ENCODE measurements at regions not wholly inside any gene's neighbourhood (a gene's known extent, or its start where the extent isn't known, plus 50 kb on each side); places are given as distances from the start of the nearest gene placed in this dataset.

DNA sequence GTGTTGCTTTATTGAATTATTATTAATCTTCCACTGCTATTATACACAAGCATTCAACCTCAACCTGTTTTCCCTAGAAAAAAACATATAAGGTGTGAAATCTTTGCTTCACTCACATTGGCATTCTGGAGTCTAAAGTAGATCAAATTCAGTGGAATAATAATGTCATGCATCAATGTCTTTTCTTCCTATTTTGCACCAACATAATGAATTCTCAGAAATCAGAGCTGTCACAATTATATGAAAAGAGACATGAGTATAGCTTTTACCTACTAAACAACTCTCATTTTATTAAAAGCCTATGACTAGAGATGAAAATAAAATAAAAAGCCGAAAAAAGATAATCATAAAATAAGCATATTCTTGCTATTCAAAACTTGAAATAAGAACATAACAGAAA is 96.3 kb upstream of the QRFPR start:
- Histone ChIP-seq H3K27me3 (ENCODE audit: control insufficient read depth, insufficient read depth, low read length) (no peaks in the 10 kb centered on the region), H3K9me3 (ENCODE audit: control insufficient read depth, low read length) (no peaks in the 10 kb centered on the region), H3K36me3 (ENCODE audit: control insufficient read depth, insufficient read depth, low read length) (no peaks in the 10 kb centered on the region), H3K4me3 (ENCODE audit: low read depth, low read length) (no peak overlapping the region), H3K27ac (no peak overlapping the region), H2AFZ (no peak overlapping the region), H3K9ac (no peak overlapping the region), H3K79me2 (no peaks in the 10 kb centered on the region), H3K4me2 (ENCODE audit: low read length) (no peak overlapping the region), H3K4me1 (no peaks in the 10 kb centered on the region)
- TF ChIP-seq, protein P1, sequence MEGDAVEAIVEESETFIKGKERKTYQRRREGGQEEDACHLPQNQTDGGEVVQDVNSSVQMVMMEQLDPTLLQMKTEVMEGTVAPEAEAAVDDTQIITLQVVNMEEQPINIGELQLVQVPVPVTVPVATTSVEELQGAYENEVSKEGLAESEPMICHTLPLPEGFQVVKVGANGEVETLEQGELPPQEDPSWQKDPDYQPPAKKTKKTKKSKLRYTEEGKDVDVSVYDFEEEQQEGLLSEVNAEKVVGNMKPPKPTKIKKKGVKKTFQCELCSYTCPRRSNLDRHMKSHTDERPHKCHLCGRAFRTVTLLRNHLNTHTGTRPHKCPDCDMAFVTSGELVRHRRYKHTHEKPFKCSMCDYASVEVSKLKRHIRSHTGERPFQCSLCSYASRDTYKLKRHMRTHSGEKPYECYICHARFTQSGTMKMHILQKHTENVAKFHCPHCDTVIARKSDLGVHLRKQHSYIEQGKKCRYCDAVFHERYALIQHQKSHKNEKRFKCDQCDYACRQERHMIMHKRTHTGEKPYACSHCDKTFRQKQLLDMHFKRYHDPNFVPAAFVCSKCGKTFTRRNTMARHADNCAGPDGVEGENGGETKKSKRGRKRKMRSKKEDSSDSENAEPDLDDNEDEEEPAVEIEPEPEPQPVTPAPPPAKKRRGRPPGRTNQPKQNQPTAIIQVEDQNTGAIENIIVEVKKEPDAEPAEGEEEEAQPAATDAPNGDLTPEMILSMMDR (IDR thresholded peaks at IDR 0.05): no peak

DNA sequence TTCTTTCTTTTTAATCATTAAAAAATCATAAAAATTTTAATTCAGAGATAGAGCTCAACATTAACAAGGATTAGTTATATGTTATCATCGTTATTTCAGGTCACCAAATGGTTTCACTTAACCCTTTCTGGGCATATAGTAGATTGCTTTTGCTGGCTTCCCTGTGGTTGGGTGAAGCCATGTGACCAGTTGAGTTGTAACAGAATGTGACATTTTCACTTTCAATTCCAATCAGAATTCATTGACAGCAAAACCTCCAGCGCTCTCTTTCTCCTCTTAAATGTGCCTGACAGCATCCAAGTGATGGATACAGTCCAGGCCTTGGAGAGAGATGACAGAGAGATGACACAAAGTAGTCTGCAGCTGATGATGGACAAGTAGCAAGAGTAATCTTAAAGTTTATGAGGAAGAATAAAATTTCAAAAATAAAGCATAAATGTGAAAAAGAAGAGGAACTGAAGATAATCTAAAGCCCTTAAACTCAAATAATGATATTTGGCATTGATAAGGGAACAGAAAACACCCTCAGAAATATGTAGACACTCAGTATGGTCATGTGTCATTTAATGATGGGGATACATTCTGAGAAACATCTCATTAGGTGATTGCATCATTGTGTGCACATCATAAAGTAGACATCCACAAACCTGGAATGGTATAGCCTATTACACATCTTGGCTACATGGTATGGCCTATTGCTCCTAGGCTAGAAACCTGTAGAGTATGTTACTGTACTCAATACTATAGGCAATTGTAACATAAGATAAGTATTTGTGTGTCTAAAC is 92.3 kb upstream of the QRFPR start:
- Histone ChIP-seq H3K79me2 (no peaks in the 10 kb centered on the region), H2AFZ (no peak overlapping the region), H3K4me1 (no peaks in the 10 kb centered on the region), H3K27me3 (ENCODE audit: control insufficient read depth, insufficient read depth, low read length) (no peaks in the 10 kb centered on the region), H3K9ac (no peak overlapping the region), H3K4me2 (ENCODE audit: low read length) (no peak overlapping the region), H3K36me3 (ENCODE audit: control insufficient read depth, insufficient read depth, low read length) (no peaks in the 10 kb centered on the region), H3K9me3 (ENCODE audit: control insufficient read depth, low read length) (no peaks in the 10 kb centered on the region), H3K4me3 (ENCODE audit: low read depth, low read length) (no peak overlapping the region), H3K27ac (no peak overlapping the region)
- TF ChIP-seq, protein P1 (IDR thresholded peaks at IDR 0.05): no peak

DNA sequence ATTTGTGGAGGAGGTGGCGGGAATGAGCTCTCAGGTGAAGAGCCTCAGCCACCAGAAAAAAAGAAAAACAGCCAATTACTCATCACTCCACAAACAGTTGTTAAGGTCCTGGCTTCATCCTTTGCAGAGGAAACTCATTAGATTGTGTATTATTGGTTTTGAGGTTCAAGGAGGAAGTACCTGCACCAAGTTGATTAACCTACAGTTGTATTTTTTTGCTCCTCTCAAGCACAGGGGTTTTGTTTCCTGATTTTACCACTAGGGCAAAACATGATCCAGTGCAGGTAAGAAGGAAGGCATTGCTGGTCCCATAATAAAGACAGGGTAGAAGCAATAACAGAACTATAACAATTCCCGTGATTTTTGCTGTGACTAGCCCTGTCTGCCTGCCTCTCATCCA is 84.0 kb upstream of the QRFPR start:
- H3K27ac ChIP-seq: no peak overlapping the region
- H3K79me2 ChIP-seq: no peaks in the 10 kb centered on the region
- no peaks in the 10 kb centered on the region for H3K27me3 ChIP-seq (ENCODE audit: control insufficient read depth, insufficient read depth, low read length)
- H3K4me1 ChIP-seq: no peaks in the 10 kb centered on the region
- H3K4me3 ChIP-seq (ENCODE audit: low read depth, low read length): no peak overlapping the region
- TF ChIP-seq, protein P1 (IDR thresholded peaks at IDR 0.05): no peak
- H3K36me3 ChIP-seq (ENCODE audit: control insufficient read depth, insufficient read depth, low read length): no peaks in the 10 kb centered on the region
- H3K9me3 ChIP-seq (ENCODE audit: control insufficient read depth, low read length): no peaks in the 10 kb centered on the region
- no peak overlapping the region for H3K4me2 ChIP-seq (ENCODE audit: low read length)
- no peak overlapping the region for H3K9ac ChIP-seq
- no peak overlapping the region for H2AFZ ChIP-seq

DNA sequence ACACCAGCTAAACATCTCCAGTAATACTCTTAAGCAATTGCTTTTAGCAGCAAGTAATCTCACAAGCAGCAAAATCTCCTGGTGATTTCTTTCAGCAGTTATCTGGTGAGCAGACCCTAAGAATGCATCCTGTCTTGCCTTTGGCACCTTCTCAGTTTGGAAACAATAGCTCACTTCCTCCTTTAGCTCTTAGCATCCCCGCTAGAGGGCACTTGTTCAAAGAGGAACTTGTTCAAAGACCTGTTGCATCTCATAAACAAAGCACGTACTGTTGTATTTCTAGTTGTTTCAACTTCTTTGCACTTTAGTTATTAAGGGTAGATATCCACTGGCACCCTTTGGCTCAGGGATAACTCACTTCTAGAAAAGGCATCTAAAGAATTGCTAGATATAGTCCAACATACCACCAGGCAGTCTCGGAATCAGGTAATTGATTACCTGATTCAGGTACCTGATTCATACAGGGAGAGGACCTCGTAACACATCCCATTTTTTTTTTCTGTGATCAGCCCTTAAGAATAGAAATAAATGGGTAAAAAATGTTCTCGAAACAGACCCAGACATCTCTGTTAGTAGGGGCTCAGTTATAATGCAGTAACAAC is 81.9 kb upstream of the QRFPR start:
- Histone ChIP-seq H3K9me3 (ENCODE audit: control insufficient read depth, low read length) (no peaks in the 10 kb centered on the region), H3K4me1 (no peaks in the 10 kb centered on the region), H3K27ac (no peak overlapping the region), H3K36me3 (ENCODE audit: control insufficient read depth, insufficient read depth, low read length) (no peaks in the 10 kb centered on the region), H3K79me2 (no peaks in the 10 kb centered on the region), H3K4me3 (ENCODE audit: low read depth, low read length) (no peak overlapping the region), H3K4me2 (ENCODE audit: low read length) (no peak overlapping the region), H3K9ac (no peak overlapping the region), H3K27me3 (ENCODE audit: control insufficient read depth, insufficient read depth, low read length) (no peaks in the 10 kb centered on the region), H2AFZ (no peak overlapping the region)
- TF ChIP-seq, protein P1 (IDR thresholded peaks at IDR 0.05): peak; percentile 34

DNA sequence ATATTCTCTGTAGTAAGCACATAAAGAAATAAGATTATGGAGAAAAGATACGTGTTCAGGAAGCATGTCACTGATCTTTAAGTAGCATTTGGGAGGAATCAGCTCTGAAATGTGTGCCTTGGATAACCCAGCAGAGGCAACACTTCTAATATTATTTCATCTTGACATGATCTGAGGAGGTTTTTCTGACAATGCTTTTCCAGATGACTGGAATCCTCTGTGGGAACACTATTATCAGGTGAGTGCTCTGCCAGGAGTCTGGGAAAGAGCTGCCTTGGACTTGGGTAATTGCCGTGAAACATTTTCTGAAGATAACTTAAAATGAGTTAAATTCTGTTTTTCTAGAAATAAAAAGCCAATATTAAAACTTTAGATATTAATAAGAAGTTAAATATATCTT is 78.2 kb upstream of the QRFPR start:
- no peak overlapping the region for H3K9ac ChIP-seq
- no peak overlapping the region for H3K27ac ChIP-seq
- H2AFZ ChIP-seq: no peak overlapping the region
- H3K4me3 ChIP-seq (ENCODE audit: low read depth, low read length): no peak overlapping the region
- no peak overlapping the region for H3K4me2 ChIP-seq (ENCODE audit: low read length)
- TF ChIP-seq, protein P1 (IDR thresholded peaks at IDR 0.05): no peak
- no peaks in the 10 kb centered on the region for H3K4me1 ChIP-seq
- H3K79me2 ChIP-seq: no peaks in the 10 kb centered on the region
- no peaks in the 10 kb centered on the region for H3K27me3 ChIP-seq (ENCODE audit: control insufficient read depth, insufficient read depth, low read length)
- no peaks in the 10 kb centered on the region for H3K9me3 ChIP-seq (ENCODE audit: control insufficient read depth, low read length)
- no peaks in the 10 kb centered on the region for H3K36me3 ChIP-seq (ENCODE audit: control insufficient read depth, insufficient read depth, low read length)

Data from parathyroid adenoma (tissue), 2 donors.